GM10266 (cell line): ENCODE measurements at regions not wholly inside any gene's neighbourhood (a gene's known extent, or its start where the extent isn't known, plus 50 kb on each side); places are given as distances from the start of the nearest gene placed in this dataset.

Source experiments
- DNase-seq: peaks from one replicate; pipeline ENCODE4 v3.0.0; 2012; ENCODE audit errors: extremely low spot score
- TF ChIP-seq, protein P1 (sequence below): IDR thresholded peaks from 2 replicates; pipeline ENCODE4 v1.5.1; 2012; ENCODE audit warnings: mild to moderate bottlenecking, low read depth; ENCODE audit not compliant: control insufficient read depth, insufficient read depth; ENCODE audit errors: missing control alignments

DNA sequence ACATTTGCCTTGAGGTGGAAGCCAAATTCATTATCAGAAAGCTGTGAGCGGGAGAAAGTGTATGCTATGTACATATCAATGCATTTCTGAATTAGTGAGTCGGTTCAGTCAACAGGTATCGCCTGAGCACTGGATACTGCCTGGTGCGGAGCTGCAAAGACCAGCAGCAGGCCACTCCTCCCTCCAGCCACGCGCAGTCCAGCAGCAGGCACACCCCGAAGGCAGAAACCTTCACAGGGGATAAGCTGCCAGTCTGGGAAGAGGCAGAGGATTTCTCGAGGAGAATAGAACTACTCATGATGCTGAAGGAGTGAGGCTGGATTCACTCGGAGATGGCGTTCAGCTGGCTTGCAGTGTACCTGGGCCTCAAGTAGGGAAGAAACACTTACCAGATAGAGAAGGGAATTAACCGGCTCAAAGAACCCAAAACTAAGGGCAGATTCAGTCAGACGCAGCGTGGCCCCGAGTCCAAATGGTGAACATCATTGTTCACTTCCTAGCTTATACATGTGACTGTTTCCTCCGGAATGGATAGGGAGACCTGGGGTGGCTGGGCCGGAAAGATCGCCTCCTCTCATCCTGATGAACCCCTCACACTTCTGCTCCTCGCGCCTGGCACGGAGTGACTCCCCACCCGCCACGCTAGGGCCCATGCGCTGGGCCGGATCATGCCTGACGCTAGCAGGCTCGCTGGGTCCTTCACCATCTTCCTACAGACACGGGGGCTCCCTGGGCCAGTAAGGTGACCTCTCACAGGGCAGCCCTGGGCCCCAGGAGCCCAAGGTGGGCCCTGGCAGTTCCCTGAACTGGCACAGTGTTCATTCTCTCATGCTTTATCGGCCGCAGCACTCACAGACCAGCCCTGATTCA lies 78.1 kb upstream of the SPATA31C2 start:
- TF ChIP-seq, protein P1, sequence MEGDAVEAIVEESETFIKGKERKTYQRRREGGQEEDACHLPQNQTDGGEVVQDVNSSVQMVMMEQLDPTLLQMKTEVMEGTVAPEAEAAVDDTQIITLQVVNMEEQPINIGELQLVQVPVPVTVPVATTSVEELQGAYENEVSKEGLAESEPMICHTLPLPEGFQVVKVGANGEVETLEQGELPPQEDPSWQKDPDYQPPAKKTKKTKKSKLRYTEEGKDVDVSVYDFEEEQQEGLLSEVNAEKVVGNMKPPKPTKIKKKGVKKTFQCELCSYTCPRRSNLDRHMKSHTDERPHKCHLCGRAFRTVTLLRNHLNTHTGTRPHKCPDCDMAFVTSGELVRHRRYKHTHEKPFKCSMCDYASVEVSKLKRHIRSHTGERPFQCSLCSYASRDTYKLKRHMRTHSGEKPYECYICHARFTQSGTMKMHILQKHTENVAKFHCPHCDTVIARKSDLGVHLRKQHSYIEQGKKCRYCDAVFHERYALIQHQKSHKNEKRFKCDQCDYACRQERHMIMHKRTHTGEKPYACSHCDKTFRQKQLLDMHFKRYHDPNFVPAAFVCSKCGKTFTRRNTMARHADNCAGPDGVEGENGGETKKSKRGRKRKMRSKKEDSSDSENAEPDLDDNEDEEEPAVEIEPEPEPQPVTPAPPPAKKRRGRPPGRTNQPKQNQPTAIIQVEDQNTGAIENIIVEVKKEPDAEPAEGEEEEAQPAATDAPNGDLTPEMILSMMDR, result no peak

DNA sequence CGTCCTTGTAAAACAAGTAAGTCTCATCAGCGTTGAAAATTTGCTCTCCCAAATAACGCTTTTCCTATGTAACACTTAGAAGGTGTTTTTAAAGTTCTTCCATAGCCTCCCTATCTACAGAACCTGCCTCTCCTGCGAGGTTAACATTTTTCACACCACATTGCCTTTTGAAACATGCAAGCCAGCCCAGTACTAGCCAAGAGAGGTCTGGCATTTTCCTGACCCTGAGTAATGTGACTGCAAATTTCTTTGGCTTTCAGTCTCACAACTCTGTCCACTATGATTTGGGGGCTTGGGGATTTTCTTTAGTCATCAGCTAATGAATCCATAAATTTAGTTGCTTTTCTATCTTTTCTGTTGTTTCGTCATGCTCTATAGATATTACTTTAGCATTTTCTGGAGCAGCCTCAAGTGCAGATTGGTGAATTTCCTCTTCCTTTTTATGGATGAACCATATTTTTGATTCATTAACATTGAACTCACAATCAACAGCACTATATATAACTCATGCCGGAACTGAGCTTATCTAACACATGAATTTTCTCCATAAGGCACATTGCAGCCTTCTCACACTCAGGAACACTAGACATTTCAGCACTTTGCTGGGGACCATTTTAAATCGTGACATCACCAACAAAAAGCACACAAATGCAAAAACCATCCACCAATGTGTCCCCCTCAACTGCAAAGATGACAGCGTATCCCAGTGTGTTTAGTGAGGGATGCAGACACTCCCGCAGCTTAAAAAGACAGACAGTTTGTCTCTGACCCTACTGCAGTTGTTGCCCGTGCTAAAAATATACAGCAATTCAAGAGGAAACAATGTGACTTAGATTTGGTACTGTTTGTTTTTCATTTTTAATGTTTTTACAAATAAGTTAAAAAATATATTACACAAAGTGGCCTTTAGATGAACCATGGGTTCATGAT lies 77.2 kb upstream of the SPATA31C2 start:
- TF ChIP-seq, protein P1, result no peak
- no peak for DNase-seq

More for the DNA sequence above, 78.1 kb upstream of the SPATA31C2 start:
- no peak for DNase-seq

GRCh38 chr9:88202321-88202720 lies 64.0 kb upstream of the SPATA31C2 start:
- TF ChIP-seq, protein P1, result no peak
- no peak for DNase-seq

DNA sequence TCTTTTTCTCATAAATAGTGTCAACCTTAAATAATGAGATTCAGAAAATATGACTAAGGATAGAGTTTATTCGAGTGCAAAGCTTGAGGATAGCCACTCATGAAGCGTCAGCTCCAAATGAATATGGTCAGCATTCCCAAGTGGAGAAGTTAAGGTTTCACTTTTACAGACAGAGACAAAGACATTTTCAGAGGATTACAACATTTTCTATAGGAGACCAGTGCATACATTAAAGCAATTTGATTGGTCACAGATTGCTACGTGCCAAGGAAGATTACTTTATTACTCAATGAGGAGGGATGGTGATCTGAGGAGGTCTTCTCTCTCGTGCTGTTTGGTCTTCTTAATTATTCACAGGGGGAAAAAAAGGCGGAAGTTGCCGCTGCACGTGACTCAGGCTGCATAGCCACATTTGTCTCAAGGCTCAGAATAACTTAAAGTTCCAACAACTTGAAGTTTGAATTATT lies 60.1 kb upstream of the SPATA31C2 start:
- TF ChIP-seq, protein P1, result no peak
- DNase-seq, result no peak

- no peak for DNase-seq
- TF ChIP-seq, protein P1, result no peak
Measured at GRCh38 chr9:88197781-88198340, 59.6 kb upstream of the SPATA31C2 start.

DNA sequence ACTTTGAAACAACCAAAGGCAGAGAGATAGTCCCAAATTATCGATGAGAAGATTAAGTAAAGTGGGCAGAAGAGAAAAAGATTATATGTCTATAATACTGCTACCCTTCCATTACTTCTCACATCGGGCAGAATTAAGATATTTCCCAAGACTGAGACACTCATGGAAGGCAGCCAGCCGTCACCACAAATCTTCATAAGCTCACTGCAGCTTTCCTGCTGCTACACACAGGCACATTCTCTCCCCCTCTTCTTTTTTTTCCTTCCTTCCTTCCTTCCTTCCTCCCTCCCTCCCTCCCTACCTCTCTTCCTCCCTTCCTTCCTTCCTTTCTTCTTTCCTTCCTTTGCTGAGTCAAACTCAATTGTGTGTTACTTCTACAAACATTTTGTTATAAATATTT lies 58.7 kb upstream of the SPATA31C2 start:
- no peak for DNase-seq
- TF ChIP-seq, protein P1, result no peak
